DND-41 (cell line): ENCODE measurements at regions not wholly inside any gene's neighbourhood (a gene's known extent, or its start where the extent isn't known, plus 50 kb on each side); places are given as distances from the start of the nearest gene placed in this dataset.

Experiments
- ATAC-seq: fragments of 200-7000 bp; cut with Tn5 transposase; 3 replicates; pipeline ENCODE4 v1.9.1; 2021; ENCODE audit warnings: low read depth; ENCODE audit not compliant: insufficient read depth
- DNase-seq: peaks from one replicate; pipeline ENCODE4 v3.0.0-alpha.2; 2020
- H2AFZ ChIP-seq: 2 replicates; pipeline ENCODE4 v1.6.0; 2012; ENCODE audit warnings: low read depth, low read length
- H3K27ac ChIP-seq: 2 replicates; pipeline ENCODE4 v1.5.1; 2012; ENCODE audit warnings: low read length, inconsistent platforms
- H3K27me3 ChIP-seq: fragments of 200-600 bp; sonication (generic); 2 replicates; pipeline ENCODE4 v1.6.0; 2012; ENCODE audit warnings: low read length, mild to moderate bottlenecking, inconsistent platforms; ENCODE audit not compliant: insufficient read depth, poor library complexity
- H3K36me3 ChIP-seq: 2 replicates; pipeline ENCODE4 v1.5.1; 2012; ENCODE audit warnings: low read length, inconsistent platforms; ENCODE audit not compliant: insufficient read depth
- H3K4me1 ChIP-seq: 2 replicates; pipeline ENCODE4 v1.5.1; 2012; ENCODE audit warnings: mild to moderate bottlenecking, low read length; ENCODE audit not compliant: insufficient read depth
- H3K4me2 ChIP-seq: 2 replicates; pipeline ENCODE4 v1.6.0; 2012; ENCODE audit warnings: mild to moderate bottlenecking, moderate library complexity, low read length, inconsistent platforms; ENCODE audit not compliant: insufficient read depth
- H3K4me3 ChIP-seq, 2 experiments: fragments of 200-600 bp in 1 of 2; shearing (Covaris generic) in 1 of 2; 2 replicates each; pipeline ENCODE4 v1.5.1; 2012 to 2016; ENCODE audit warnings: inconsistent platforms in 2 of 2, low read length in 2 of 2, mild to moderate bottlenecking in 2 of 2, low read depth in 1 of 2, moderate library complexity in 1 of 2
- H3K79me2 ChIP-seq: 2 replicates; pipeline ENCODE4 v1.6.0; 2012; ENCODE audit warnings: low read length, inconsistent platforms; ENCODE audit not compliant: insufficient read depth
- H3K9ac ChIP-seq: 2 replicates; pipeline ENCODE4 v1.6.0; 2012; ENCODE audit warnings: low read depth, mild to moderate bottlenecking, inconsistent platforms, low read length, moderate library complexity
- H3K9me3 ChIP-seq: 2 replicates; pipeline ENCODE4 v1.5.1; 2012; ENCODE audit warnings: low read length, moderate library complexity, mild to moderate bottlenecking, inconsistent platforms; ENCODE audit not compliant: insufficient read depth, severe bottlenecking
- H4K20me1 ChIP-seq: 2 replicates; pipeline ENCODE4 v1.6.0; 2012; ENCODE audit warnings: low read length; ENCODE audit not compliant: insufficient read depth
- CTCF ChIP-seq: IDR thresholded peaks from 2 replicates; pipeline ENCODE4 v1.5.1; 2012; ENCODE audit warnings: borderline replicate concordance, low read length, moderate library complexity, mild to moderate bottlenecking; ENCODE audit not compliant: poor library complexity, severe bottlenecking; ENCODE audit errors: extremely low read depth
- EZH2 ChIP-seq: IDR thresholded peaks from 3 replicates; pipeline ENCODE4 v1.6.1; 2012; ENCODE audit warnings: borderline replicate concordance, low read depth, mild to moderate bottlenecking, moderate library complexity, low read length, inconsistent platforms; ENCODE audit not compliant: severe bottlenecking

GRCh38 chr10:124146483-124146882, 53.1 kb upstream of the CHST15 start:
- Histone ChIP-seq H3K4me3 (no peak overlapping the region), H4K20me1 (no peaks in the 10 kb centered on the region), H2AFZ (no peak overlapping the region), H3K4me2 (no peak overlapping the region; the same call in 1 of the 2 replicates), H3K27ac (peak overlapping the region; percentile 88), H3K9ac (no peak overlapping the region), H3K9me3 (no peaks in the 10 kb centered on the region), H3K27me3 (no peaks in the 10 kb centered on the region), H3K4me1 (peaks cover 100% of the 10 kb centered on the region), H3K79me2 (peaks cover 2% of the 10 kb centered on the region; the same call in 1 of the 2 replicates), H3K36me3 (no peaks in the 10 kb centered on the region)
- no peak for DNase-seq
- ATAC-seq: no peak
- TF ChIP-seq CTCF (no peak), EZH2 (no peak)

GRCh38 chr10:124145109-124145870, 51.9 kb upstream of the CHST15 start:
- TF ChIP-seq EZH2: no peak
- DNase-seq: peak; percentile 82
- peak overlapping the region; percentile 32; the same call in 1 of the 2 replicates for H3K4me2 ChIP-seq
- peak overlapping the region; percentile 36; the same call in 1 of the 2 replicates for H2AFZ ChIP-seq
- peak overlapping the region; percentile 88 for H3K27ac ChIP-seq
- H3K36me3 ChIP-seq: no peaks in the 10 kb centered on the region
- no peak overlapping the region; a peak in 1 of 4 replicates for H3K4me3 ChIP-seq
- H3K4me1 ChIP-seq: peaks cover 93% of the 10 kb centered on the region
- H4K20me1 ChIP-seq: no peaks in the 10 kb centered on the region
- H3K79me2 ChIP-seq: peaks cover 2% of the 10 kb centered on the region; the same call in 1 of the 2 replicates
- peak overlapping the region; percentile 37 for H3K9ac ChIP-seq
- ATAC-seq: peak; percentile 61
- H3K9me3 ChIP-seq: no peaks in the 10 kb centered on the region
- H3K27me3 ChIP-seq: no peaks in the 10 kb centered on the region

- H3K79me2 ChIP-seq: peaks cover 2% of the 10 kb centered on the region; the same call in 1 of the 2 replicates
- no peak overlapping the region; a peak in 1 of 4 replicates for H3K4me3 ChIP-seq
- H3K36me3 ChIP-seq: peaks cover 3% of the 10 kb centered on the region; the same call in 1 of the 2 replicates
- H3K9me3 ChIP-seq: no peaks in the 10 kb centered on the region
- no peak for ATAC-seq
- no peak overlapping the region; the same call in 1 of the 2 replicates for H3K4me2 ChIP-seq
- peak overlapping the region; percentile 37 for H3K9ac ChIP-seq
- TF ChIP-seq CTCF: no peak
- TF ChIP-seq EZH2: no peak
- H4K20me1 ChIP-seq: no peaks in the 10 kb centered on the region
- H3K27ac ChIP-seq: peak overlapping the region; percentile 88
- no peak for DNase-seq
- 0 out of 2 replicates have a peak overlapping the region, but pooled peaks have one; percentile 36 for H2AFZ ChIP-seq
- peaks cover 85% of the 10 kb centered on the region for H3K4me1 ChIP-seq
- H3K27me3 ChIP-seq: no peaks in the 10 kb centered on the region
Observed at GRCh38 chr10:124144536-124144935, 51.1 kb upstream of the CHST15 start.

GRCh38 chr10:124143721-124144120, 50.3 kb upstream of the CHST15 start:
- H4K20me1 ChIP-seq: no peaks in the 10 kb centered on the region
- peaks cover 2% of the 10 kb centered on the region; the same call in 1 of the 2 replicates for H3K79me2 ChIP-seq
- TF ChIP-seq EZH2 (no peak), CTCF (no peak)
- no peak overlapping the region for H2AFZ ChIP-seq
- peaks cover 77% of the 10 kb centered on the region for H3K4me1 ChIP-seq
- no peak overlapping the region for H3K4me2 ChIP-seq
- peak overlapping the region; percentile 88 for H3K27ac ChIP-seq
- H3K9me3 ChIP-seq: no peaks in the 10 kb centered on the region
- H3K36me3 ChIP-seq: peaks cover 3% of the 10 kb centered on the region; the same call in 1 of the 2 replicates
- DNase-seq (no peak), ATAC-seq (no peak)
- no peak overlapping the region for H3K9ac ChIP-seq
- no peaks in the 10 kb centered on the region for H3K27me3 ChIP-seq
- H3K4me3 ChIP-seq: no peak overlapping the region
